ENCODE measurements at regions not wholly inside any gene's neighbourhood (a gene's known extent, or its start where the extent isn't known, plus 50 kb on each side); places are given as distances from the start of the nearest gene placed in this dataset.

DNA sequence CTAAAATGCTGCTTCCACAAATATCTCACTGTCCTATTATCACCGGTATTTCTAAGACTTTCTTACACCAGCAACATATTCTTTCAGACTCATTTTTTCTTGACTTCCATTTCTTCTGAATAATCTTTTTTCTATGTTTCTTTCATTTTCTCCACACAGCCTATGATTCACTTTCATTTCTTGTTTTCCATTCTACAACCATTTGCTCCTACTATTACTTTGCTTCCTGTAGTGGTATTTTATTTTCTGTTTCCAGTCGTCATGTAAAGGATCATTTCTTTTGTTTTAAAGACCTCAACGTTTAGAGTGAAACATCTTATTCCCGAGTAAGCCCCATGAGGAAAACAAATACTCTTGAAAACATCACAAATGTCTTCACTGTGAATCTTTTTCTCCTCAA, 182.2 kb upstream of the MDGA2 start:
- no peak for ATAC-seq

GRCh38 chr14:47852278-47852677, 176.9 kb upstream of the MDGA2 start:
- ATAC-seq, result no peak
- TF ChIP-seq ZC3H10 (CRISPR knock-in tag; IDR thresholded peaks at IDR 0.05) (no peak), RARB (CRISPR knock-in tag; IDR thresholded peaks at IDR 0.05) (no peak), OSR1 (CRISPR knock-in tag; IDR thresholded peaks at IDR 0.05) (no peak), ESRRG (CRISPR knock-in tag; IDR thresholded peaks at IDR 0.05) (no peak), CREB5 (CRISPR knock-in tag; IDR thresholded peaks at IDR 0.05; ENCODE audit: low read depth) (no peak), ISL1 (CRISPR knock-in tag; IDR thresholded peaks at IDR 0.05) (no peak), CSDC2 (CRISPR knock-in tag; IDR thresholded peaks at IDR 0.05) (no peak), ZFP30 (CRISPR knock-in tag; IDR thresholded peaks at IDR 0.05) (no peak), ARNTL (CRISPR knock-in tag; IDR thresholded peaks at IDR 0.05; ENCODE audit: borderline replicate concordance, low read depth) (no peak)
- TF ChIP-seq, protein P1, sequence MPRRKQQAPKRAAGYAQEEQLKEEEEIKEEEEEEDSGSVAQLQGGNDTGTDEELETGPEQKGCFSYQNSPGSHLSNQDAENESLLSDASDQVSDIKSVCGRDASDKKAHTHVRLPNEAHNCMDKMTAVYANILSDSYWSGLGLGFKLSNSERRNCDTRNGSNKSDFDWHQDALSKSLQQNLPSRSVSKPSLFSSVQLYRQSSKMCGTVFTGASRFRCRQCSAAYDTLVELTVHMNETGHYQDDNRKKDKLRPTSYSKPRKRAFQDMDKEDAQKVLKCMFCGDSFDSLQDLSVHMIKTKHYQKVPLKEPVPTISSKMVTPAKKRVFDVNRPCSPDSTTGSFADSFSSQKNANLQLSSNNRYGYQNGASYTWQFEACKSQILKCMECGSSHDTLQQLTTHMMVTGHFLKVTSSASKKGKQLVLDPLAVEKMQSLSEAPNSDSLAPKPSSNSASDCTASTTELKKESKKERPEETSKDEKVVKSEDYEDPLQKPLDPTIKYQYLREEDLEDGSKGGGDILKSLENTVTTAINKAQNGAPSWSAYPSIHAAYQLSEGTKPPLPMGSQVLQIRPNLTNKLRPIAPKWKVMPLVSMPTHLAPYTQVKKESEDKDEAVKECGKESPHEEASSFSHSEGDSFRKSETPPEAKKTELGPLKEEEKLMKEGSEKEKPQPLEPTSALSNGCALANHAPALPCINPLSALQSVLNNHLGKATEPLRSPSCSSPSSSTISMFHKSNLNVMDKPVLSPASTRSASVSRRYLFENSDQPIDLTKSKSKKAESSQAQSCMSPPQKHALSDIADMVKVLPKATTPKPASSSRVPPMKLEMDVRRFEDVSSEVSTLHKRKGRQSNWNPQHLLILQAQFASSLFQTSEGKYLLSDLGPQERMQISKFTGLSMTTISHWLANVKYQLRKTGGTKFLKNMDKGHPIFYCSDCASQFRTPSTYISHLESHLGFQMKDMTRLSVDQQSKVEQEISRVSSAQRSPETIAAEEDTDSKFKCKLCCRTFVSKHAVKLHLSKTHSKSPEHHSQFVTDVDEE (CRISPR knock-in tag; IDR thresholded peaks at IDR 0.05), result no peak
- TF ChIP-seq, protein P2, sequence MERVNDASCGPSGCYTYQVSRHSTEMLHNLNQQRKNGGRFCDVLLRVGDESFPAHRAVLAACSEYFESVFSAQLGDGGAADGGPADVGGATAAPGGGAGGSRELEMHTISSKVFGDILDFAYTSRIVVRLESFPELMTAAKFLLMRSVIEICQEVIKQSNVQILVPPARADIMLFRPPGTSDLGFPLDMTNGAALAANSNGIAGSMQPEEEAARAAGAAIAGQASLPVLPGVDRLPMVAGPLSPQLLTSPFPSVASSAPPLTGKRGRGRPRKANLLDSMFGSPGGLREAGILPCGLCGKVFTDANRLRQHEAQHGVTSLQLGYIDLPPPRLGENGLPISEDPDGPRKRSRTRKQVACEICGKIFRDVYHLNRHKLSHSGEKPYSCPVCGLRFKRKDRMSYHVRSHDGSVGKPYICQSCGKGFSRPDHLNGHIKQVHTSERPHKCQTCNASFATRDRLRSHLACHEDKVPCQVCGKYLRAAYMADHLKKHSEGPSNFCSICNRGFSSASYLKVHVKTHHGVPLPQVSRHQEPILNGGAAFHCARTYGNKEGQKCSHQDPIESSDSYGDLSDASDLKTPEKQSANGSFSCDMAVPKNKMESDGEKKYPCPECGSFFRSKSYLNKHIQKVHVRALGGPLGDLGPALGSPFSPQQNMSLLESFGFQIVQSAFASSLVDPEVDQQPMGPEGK (CRISPR knock-in tag; IDR thresholded peaks at IDR 0.05; ENCODE audit: borderline replicate concordance), result no peak
- TF ChIP-seq, protein P3, sequence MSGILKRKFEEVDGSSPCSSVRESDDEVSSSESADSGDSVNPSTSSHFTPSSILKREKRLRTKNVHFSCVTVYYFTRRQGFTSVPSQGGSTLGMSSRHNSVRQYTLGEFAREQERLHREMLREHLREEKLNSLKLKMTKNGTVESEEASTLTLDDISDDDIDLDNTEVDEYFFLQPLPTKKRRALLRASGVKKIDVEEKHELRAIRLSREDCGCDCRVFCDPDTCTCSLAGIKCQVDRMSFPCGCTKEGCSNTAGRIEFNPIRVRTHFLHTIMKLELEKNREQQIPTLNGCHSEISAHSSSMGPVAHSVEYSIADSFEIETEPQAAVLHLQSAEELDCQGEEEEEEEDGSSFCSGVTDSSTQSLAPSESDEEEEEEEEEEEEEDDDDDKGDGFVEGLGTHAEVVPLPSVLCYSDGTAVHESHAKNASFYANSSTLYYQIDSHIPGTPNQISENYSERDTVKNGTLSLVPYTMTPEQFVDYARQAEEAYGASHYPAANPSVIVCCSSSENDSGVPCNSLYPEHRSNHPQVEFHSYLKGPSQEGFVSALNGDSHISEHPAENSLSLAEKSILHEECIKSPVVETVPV (CRISPR knock-in tag; IDR thresholded peaks at IDR 0.05), result no peak

More for the DNA sequence above, 182.2 kb upstream of the MDGA2 start:
- TF ChIP-seq, protein P1 (CRISPR knock-in tag; IDR thresholded peaks at IDR 0.05), result no peak
- no peak for TF ChIP-seq PPARA (CRISPR knock-in tag; IDR thresholded peaks at IDR 0.05; ENCODE audit: borderline replicate concordance)
- no peak for TF ChIP-seq ARNTL (CRISPR knock-in tag; IDR thresholded peaks at IDR 0.05; ENCODE audit: borderline replicate concordance, low read depth)
- TF ChIP-seq TOX (CRISPR knock-in tag; IDR thresholded peaks at IDR 0.05; ENCODE audit: borderline replicate concordance), result no peak
- TF ChIP-seq SNAI2 (CRISPR knock-in tag; IDR thresholded peaks at IDR 0.05), result no peak
- no peak for TF ChIP-seq ZFP3 (CRISPR knock-in tag; IDR thresholded peaks at IDR 0.05)
- no peak for TF ChIP-seq ESRRG (CRISPR knock-in tag; IDR thresholded peaks at IDR 0.05)
- TF ChIP-seq RARB (CRISPR knock-in tag; IDR thresholded peaks at IDR 0.05), result no peak
- TF ChIP-seq, protein P3 (CRISPR knock-in tag; IDR thresholded peaks at IDR 0.05), result no peak
- TF ChIP-seq ZNF8 (CRISPR knock-in tag; IDR thresholded peaks at IDR 0.05), result no peak
- TF ChIP-seq ZNF565 (CRISPR knock-in tag; conservative IDR thresholded peaks at IDR 0.05; ENCODE audit: low read depth), result no peak
- TF ChIP-seq ZC3H10 (CRISPR knock-in tag; IDR thresholded peaks at IDR 0.05), result no peak
- TF ChIP-seq ISL1 (CRISPR knock-in tag; IDR thresholded peaks at IDR 0.05), result no peak
- no peak for TF ChIP-seq TCF4 (CRISPR knock-in tag; IDR thresholded peaks at IDR 0.05; ENCODE audit: borderline replicate concordance)
- TF ChIP-seq, protein P2 (CRISPR knock-in tag; IDR thresholded peaks at IDR 0.05; ENCODE audit: borderline replicate concordance), result no peak
- no peak for TF ChIP-seq BACH2 (CRISPR knock-in tag; IDR thresholded peaks at IDR 0.05; ENCODE audit: borderline replicate concordance)
- TF ChIP-seq ZFP30 (CRISPR knock-in tag; IDR thresholded peaks at IDR 0.05), result no peak
- TF ChIP-seq ZNF70 (CRISPR knock-in tag; IDR thresholded peaks at IDR 0.05), result no peak
- no peak for TF ChIP-seq POU6F1 (CRISPR knock-in tag; IDR thresholded peaks at IDR 0.05; ENCODE audit: borderline replicate concordance, low read depth)

All from SK-N-SH treated with all-trans-retinoic acid at 6 μM for 48 hours (cell line).